ENCODE measurements at regions not wholly inside any gene's neighbourhood (a gene's known extent, or its start where the extent isn't known, plus 50 kb on each side); places are given as distances from the start of the nearest gene placed in this dataset.

DNA sequence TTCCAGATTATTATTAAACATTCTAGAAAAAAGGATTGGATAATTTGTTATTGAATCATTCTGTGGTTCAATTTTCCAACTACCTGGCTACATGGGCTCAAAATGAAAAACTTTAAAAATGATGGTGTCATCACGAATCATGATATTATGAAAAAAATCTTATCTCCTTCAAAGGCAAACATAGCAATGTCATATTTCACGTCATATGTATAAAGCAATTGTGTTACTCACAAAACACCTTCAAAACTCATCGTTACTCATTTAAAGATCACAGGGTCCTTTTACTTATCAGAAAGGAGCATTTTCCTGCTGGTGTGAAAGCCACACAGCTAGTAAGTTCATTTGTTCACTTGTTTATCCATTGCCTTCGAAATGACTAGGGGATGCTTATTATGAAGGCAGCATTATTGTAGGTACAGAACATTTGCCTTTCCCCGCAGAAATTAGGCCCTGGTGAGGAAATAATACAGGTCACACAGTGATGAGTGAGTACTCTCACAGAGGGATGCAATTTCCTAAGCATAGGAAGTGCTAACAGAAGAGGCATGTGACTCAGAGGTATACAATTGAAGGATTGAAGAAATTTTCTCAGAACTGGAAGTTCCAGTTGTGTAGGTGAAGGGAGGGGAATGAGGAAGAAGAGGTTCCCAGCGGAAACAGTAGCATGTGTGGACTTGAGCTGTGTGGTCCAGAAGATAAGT is 478.7 kb downstream of the INHBA start:
- intact Hi-C loops (cut with micrococcal nuclease; ENCODE audit: unreplicated experiment), result no loop called here
- no peak for FAIRE-seq
- CTCF ChIA-PET, result no interaction called here

More for the DNA sequence above, 478.7 kb downstream of the INHBA start:
- DNase-seq (ENCODE audit: low read depth, low spot score) (no peak), ATAC-seq (peak; percentile 11; the same call in 1 of the 3 replicates)
- BruUV-seq (replicated peaks), result no TSS peak
- no peak overlapping the region for H3K9ac ChIP-seq (ENCODE audit: control insufficient read depth, insufficient read depth, low read length)
- RAD21 ChIA-PET (ENCODE audit: unreplicated experiment), result no interaction called here
- in situ Hi-C loops (cut with MboI), result no loop called here
- H2AFZ ChIP-seq (ENCODE audit: control insufficient read depth, low read depth, low read length), result no peak overlapping the region
- TF ChIP-seq JUND (IDR thresholded peaks at IDR 0.05; ENCODE audit: low read depth, low read length) (no peak), FOXM1 (IDR thresholded peaks at IDR 0.05; ENCODE audit: low read depth, low read length) (no peak), RUNX3 (IDR thresholded peaks at IDR 0.05; ENCODE audit: low read length) (no peak), POU2F2 (IDR thresholded peaks at IDR 0.05; ENCODE audit: borderline replicate concordance, low read depth, low read length) (no peak), SIX5 (IDR thresholded peaks at IDR 0.05; ENCODE audit: low read depth, low read length, severe bottlenecking) (no peak), GABPA (IDR thresholded peaks at IDR 0.05; ENCODE audit: low read depth) (no peak)
- TF ChIP-seq, protein P1, sequence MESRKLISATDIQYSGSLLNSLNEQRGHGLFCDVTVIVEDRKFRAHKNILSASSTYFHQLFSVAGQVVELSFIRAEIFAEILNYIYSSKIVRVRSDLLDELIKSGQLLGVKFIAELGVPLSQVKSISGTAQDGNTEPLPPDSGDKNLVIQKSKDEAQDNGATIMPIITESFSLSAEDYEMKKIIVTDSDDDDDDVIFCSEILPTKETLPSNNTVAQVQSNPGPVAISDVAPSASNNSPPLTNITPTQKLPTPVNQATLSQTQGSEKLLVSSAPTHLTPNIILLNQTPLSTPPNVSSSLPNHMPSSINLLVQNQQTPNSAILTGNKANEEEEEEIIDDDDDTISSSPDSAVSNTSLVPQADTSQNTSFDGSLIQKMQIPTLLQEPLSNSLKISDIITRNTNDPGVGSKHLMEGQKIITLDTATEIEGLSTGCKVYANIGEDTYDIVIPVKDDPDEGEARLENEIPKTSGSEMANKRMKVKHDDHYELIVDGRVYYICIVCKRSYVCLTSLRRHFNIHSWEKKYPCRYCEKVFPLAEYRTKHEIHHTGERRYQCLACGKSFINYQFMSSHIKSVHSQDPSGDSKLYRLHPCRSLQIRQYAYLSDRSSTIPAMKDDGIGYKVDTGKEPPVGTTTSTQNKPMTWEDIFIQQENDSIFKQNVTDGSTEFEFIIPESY (IDR thresholded peaks at IDR 0.05), result no peak
- TF ChIP-seq, protein P2, sequence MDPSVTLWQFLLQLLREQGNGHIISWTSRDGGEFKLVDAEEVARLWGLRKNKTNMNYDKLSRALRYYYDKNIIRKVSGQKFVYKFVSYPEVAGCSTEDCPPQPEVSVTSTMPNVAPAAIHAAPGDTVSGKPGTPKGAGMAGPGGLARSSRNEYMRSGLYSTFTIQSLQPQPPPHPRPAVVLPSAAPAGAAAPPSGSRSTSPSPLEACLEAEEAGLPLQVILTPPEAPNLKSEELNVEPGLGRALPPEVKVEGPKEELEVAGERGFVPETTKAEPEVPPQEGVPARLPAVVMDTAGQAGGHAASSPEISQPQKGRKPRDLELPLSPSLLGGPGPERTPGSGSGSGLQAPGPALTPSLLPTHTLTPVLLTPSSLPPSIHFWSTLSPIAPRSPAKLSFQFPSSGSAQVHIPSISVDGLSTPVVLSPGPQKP (IDR thresholded peaks at IDR 0.05; ENCODE audit: low read depth, low read length), result no peak
- TF ChIP-seq, protein P3, sequence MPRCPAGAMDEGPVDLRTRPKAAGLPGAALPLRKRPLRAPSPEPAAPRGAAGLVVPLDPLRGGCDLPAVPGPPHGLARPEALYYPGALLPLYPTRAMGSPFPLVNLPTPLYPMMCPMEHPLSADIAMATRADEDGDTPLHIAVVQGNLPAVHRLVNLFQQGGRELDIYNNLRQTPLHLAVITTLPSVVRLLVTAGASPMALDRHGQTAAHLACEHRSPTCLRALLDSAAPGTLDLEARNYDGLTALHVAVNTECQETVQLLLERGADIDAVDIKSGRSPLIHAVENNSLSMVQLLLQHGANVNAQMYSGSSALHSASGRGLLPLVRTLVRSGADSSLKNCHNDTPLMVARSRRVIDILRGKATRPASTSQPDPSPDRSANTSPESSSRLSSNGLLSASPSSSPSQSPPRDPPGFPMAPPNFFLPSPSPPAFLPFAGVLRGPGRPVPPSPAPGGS (IDR thresholded peaks at IDR 0.05; ENCODE audit: borderline replicate concordance, insufficient read depth, low read depth, low read length, poor library complexity, severe bottlenecking), result no peak
- TF ChIP-seq, protein P4, sequence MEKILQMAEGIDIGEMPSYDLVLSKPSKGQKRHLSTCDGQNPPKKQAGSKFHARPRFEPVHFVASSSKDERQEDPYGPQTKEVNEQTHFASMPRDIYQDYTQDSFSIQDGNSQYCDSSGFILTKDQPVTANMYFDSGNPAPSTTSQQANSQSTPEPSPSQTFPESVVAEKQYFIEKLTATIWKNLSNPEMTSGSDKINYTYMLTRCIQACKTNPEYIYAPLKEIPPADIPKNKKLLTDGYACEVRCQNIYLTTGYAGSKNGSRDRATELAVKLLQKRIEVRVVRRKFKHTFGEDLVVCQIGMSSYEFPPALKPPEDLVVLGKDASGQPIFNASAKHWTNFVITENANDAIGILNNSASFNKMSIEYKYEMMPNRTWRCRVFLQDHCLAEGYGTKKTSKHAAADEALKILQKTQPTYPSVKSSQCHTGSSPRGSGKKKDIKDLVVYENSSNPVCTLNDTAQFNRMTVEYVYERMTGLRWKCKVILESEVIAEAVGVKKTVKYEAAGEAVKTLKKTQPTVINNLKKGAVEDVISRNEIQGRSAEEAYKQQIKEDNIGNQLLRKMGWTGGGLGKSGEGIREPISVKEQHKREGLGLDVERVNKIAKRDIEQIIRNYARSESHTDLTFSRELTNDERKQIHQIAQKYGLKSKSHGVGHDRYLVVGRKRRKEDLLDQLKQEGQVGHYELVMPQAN (conservative IDR thresholded peaks at IDR 0.05), result no peak
- no peak overlapping the region for H3K27ac ChIP-seq (ENCODE audit: control insufficient read depth, insufficient read depth)
- no peaks in the 10 kb centered on the region for H3K36me3 ChIP-seq (ENCODE audit: control insufficient read depth in 2 of 2, insufficient read depth in 2 of 2, low read length in 1 of 2)
- no peaks in the 10 kb centered on the region for H3K9me3 ChIP-seq (replicated peaks; ENCODE audit: control insufficient read depth, insufficient read depth, low read length)
- H3K4me1 ChIP-seq (ENCODE audit: control insufficient read depth, insufficient read depth, low read length), result no peaks in the 10 kb centered on the region
- no peaks in the 10 kb centered on the region for H4K20me1 ChIP-seq (ENCODE audit: control insufficient read depth, insufficient read depth)
- POLR2A ChIA-PET, result no interaction called here
- no peak overlapping the region for H3K4me2 ChIP-seq (ENCODE audit: control insufficient read depth, insufficient read depth)
- H3K4me3 ChIP-seq, result no peak overlapping the region
- WGBS (ENCODE audit: insufficient coverage, insufficient replicate concordance, low lambda C conversion rate, missing lambda C conversion rate), result 17% methylated on average over 6 of the region's 6 CpGs
- SMC1A ChIA-PET (ENCODE audit: uncharacterized antibody, unreplicated experiment), result interaction anchor here (0.7 kb wide), 1 partner anchor 89 kb away, joined by 3 read pairs; no protein-coding TSS in a partner anchor
- H3K79me2 ChIP-seq (ENCODE audit: control insufficient read depth, insufficient read depth, low read length), result no peaks in the 10 kb centered on the region
- H3K27me3 ChIP-seq (replicated peaks in 1 of 2; ENCODE audit: control insufficient read depth in 2 of 2, insufficient read depth in 2 of 2, low read length in 1 of 2), result no peaks in the 10 kb centered on the region

All from GM12878 (cell line).